Parathyroid adenoma (tissue), 2 donors: ENCODE measurements at regions not wholly inside any gene's neighbourhood (a gene's known extent, or its start where the extent isn't known, plus 50 kb on each side); places are given as distances from the start of the nearest gene placed in this dataset.

Experiments
- H2AFZ ChIP-seq: fragments of 300-600 bp; sonication (generic); one replicate; pipeline ENCODE4 v1.7.0; 2017; ENCODE audit warnings: antibody characterized with exemption, mild to moderate bottlenecking
- H3K27ac ChIP-seq: fragments of 300-600 bp; sonication (generic); one replicate; pipeline ENCODE4 v1.7.0; 2017
- H3K27me3 ChIP-seq: fragments of 300-600 bp; sonication (generic); one replicate; pipeline ENCODE4 v1.7.0; 2017; ENCODE audit warnings: low read length; ENCODE audit not compliant: control insufficient read depth, insufficient read depth
- H3K36me3 ChIP-seq: fragments of 300-600 bp; sonication (generic); one replicate; pipeline ENCODE4 v1.7.0; 2017; ENCODE audit warnings: low read length; ENCODE audit not compliant: control insufficient read depth, insufficient read depth
- H3K4me1 ChIP-seq: fragments of 300-600 bp; sonication (generic); one replicate; pipeline ENCODE4 v1.7.0; 2017; ENCODE audit warnings: control low read depth
- H3K4me2 ChIP-seq: fragments of 300-600 bp; sonication (generic); one replicate; pipeline ENCODE4 v1.7.0; 2017; ENCODE audit warnings: low read length
- H3K4me3 ChIP-seq: fragments of 300-600 bp; sonication (generic); one replicate; pipeline ENCODE4 v1.7.0; 2017; ENCODE audit warnings: low read depth, low read length
- H3K79me2 ChIP-seq: fragments of 300-600 bp; sonication (generic); one replicate; pipeline ENCODE4 v1.7.0; 2017; ENCODE audit warnings: control low read depth
- H3K9ac ChIP-seq: fragments of 300-600 bp; sonication (generic); one replicate; pipeline ENCODE4 v1.7.0; 2017; ENCODE audit warnings: mild to moderate bottlenecking
- H3K9me3 ChIP-seq: fragments of 300-600 bp; sonication (generic); one replicate; pipeline ENCODE4 v1.7.0; 2017; ENCODE audit warnings: low read length; ENCODE audit not compliant: control insufficient read depth
- CTCF ChIP-seq: fragments of 300-600 bp; sonication (generic); IDR thresholded peaks from one replicate; pipeline ENCODE4 v1.7.0; 2017; ENCODE audit warnings: antibody characterized with exemption, mild to moderate bottlenecking
- donor health status: primary hyperparathyroidism.

DNA sequence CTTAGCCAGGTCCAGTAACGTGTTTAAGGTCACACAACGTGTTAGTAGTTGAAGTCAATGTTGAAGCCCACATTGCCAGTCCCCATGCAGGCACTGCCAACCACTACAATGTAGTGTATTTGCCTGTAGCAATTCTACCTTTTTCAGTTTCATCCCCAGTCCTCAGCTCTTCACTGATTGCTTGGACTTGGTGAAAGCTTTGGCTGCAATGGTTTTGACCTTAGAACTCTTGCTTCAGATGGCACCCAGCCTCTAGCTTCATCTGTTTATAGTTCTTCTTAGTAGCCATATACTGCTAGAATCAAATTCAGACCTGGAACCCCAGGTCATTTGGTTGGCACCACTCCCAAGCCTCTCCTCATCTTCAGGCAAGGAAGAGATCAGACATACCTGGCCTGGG is 345.4 kb upstream of the SEMA6D start:
- no peak overlapping the region for H3K4me3 ChIP-seq
- no peak overlapping the region for H3K9ac ChIP-seq
- H3K9me3 ChIP-seq = no peaks in the 10 kb centered on the region
- no peak overlapping the region for H3K4me2 ChIP-seq
- no peak overlapping the region for H3K27ac ChIP-seq
- no peak overlapping the region for H2AFZ ChIP-seq
- TF ChIP-seq CTCF = no peak
- H3K36me3 ChIP-seq = no peaks in the 10 kb centered on the region
- H3K79me2 ChIP-seq = no peaks in the 10 kb centered on the region
- H3K4me1 ChIP-seq = no peaks in the 10 kb centered on the region
- H3K27me3 ChIP-seq = no peaks in the 10 kb centered on the region

DNA sequence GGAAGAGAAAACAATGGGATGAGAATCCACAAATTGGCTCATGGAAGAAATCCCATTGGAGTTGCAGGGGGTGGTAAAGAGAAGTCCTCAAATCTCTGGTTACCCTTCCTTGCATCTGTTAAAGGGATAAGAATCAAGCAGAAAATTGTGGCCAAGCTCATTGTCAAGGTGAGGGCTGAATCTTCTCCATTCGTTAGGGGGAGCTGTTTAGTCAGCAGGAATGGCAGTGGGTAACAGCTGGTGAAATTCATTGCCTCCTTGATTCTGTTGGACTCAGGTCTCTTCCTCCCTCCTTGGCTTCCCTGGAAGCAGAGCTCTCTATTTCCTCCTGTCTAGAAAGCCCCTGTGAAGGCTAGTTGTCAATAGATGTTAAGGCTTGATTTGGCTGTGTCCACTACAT is 343.1 kb upstream of the SEMA6D start:
- no peaks in the 10 kb centered on the region for H3K9me3 ChIP-seq
- H2AFZ ChIP-seq = no peak overlapping the region
- H3K4me1 ChIP-seq = no peaks in the 10 kb centered on the region
- no peak overlapping the region for H3K9ac ChIP-seq
- H3K4me2 ChIP-seq = no peak overlapping the region
- TF ChIP-seq CTCF = no peak
- H3K27ac ChIP-seq = no peak overlapping the region
- H3K79me2 ChIP-seq = no peaks in the 10 kb centered on the region
- H3K4me3 ChIP-seq = no peak overlapping the region
- no peaks in the 10 kb centered on the region for H3K36me3 ChIP-seq
- no peaks in the 10 kb centered on the region for H3K27me3 ChIP-seq

DNA sequence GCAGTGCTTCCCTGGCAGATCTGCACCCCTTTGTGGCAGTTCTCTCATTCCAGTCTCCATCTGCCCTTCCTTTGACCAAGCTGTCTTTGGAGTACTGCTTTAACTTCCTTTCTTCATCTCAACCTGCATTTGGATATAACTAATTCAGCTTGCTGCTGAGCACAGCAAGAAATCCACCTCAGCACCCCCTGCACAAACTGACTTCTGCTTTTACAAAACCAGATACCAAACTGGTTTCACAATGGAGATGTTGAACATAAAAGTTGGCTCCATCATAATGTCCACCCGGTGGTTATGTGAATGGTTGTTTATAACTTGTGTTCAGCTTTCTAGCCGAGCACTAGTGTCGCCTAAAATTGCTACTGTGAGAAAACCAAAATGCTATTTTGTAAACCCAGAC is 341.1 kb upstream of the SEMA6D start:
- H3K27me3 ChIP-seq = no peaks in the 10 kb centered on the region
- no peaks in the 10 kb centered on the region for H3K36me3 ChIP-seq
- no peaks in the 10 kb centered on the region for H3K4me1 ChIP-seq
- H3K27ac ChIP-seq = no peak overlapping the region
- no peak overlapping the region for H3K4me2 ChIP-seq
- no peaks in the 10 kb centered on the region for H3K79me2 ChIP-seq
- H3K4me3 ChIP-seq = no peak overlapping the region
- no peak overlapping the region for H3K9ac ChIP-seq
- no peaks in the 10 kb centered on the region for H3K9me3 ChIP-seq
- TF ChIP-seq CTCF = no peak
- H2AFZ ChIP-seq = no peak overlapping the region

- Histone ChIP-seq H3K4me1 (no peaks in the 10 kb centered on the region), H3K4me3 (no peak overlapping the region), H3K4me2 (no peak overlapping the region), H3K9ac (no peak overlapping the region), H3K27ac (no peak overlapping the region), H3K36me3 (no peaks in the 10 kb centered on the region), H2AFZ (no peak overlapping the region), H3K27me3 (no peaks in the 10 kb centered on the region), H3K9me3 (no peaks in the 10 kb centered on the region), H3K79me2 (no peaks in the 10 kb centered on the region)
- no peak for TF ChIP-seq CTCF
Observed at GRCh38 chr15:47377465-47377864, 339.8 kb upstream of the SEMA6D start.

GRCh38 chr15:47378527-47378926 is 338.8 kb upstream of the SEMA6D start:
- Histone ChIP-seq H3K27me3 (no peaks in the 10 kb centered on the region), H3K79me2 (no peaks in the 10 kb centered on the region), H3K27ac (no peak overlapping the region), H3K4me1 (no peaks in the 10 kb centered on the region), H3K9ac (no peak overlapping the region), H3K4me2 (no peak overlapping the region), H3K4me3 (no peak overlapping the region), H3K36me3 (no peaks in the 10 kb centered on the region), H3K9me3 (no peaks in the 10 kb centered on the region), H2AFZ (no peak overlapping the region)
- no peak for TF ChIP-seq CTCF
